ENCODE measurements at regions not wholly inside any gene's neighbourhood (a gene's known extent, or its start where the extent isn't known, plus 50 kb on each side); places are given as distances from the start of the nearest gene placed in this dataset.

GRCh38 chr1:55819011-55819410 lies 603.8 kb upstream of the USP24 start:
- TF ChIP-seq, protein P1, sequence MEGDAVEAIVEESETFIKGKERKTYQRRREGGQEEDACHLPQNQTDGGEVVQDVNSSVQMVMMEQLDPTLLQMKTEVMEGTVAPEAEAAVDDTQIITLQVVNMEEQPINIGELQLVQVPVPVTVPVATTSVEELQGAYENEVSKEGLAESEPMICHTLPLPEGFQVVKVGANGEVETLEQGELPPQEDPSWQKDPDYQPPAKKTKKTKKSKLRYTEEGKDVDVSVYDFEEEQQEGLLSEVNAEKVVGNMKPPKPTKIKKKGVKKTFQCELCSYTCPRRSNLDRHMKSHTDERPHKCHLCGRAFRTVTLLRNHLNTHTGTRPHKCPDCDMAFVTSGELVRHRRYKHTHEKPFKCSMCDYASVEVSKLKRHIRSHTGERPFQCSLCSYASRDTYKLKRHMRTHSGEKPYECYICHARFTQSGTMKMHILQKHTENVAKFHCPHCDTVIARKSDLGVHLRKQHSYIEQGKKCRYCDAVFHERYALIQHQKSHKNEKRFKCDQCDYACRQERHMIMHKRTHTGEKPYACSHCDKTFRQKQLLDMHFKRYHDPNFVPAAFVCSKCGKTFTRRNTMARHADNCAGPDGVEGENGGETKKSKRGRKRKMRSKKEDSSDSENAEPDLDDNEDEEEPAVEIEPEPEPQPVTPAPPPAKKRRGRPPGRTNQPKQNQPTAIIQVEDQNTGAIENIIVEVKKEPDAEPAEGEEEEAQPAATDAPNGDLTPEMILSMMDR (IDR thresholded peaks at IDR 0.05) = no peak
- no peak for TF ChIP-seq POLR2A (IDR thresholded peaks at IDR 0.05)

Measured in lower leg skin (tissue), 3 donors.